HG03571 (cell line): ENCODE measurements at regions not wholly inside any gene's neighbourhood (a gene's known extent, or its start where the extent isn't known, plus 50 kb on each side); places are given as distances from the start of the nearest gene placed in this dataset.
"Not testable (repeated sequence)": the region's sequence is repeated elsewhere in the genome, so short reads cannot be mapped to it uniquely, and the experiment has no call there.

Experiments
- ATAC-seq: cut with Tn5 transposase; IDR thresholded peaks from one replicate; pipeline ENCODE4 v1.9.1; 2021; ENCODE audit not compliant: unreplicated experiment

DNA sequence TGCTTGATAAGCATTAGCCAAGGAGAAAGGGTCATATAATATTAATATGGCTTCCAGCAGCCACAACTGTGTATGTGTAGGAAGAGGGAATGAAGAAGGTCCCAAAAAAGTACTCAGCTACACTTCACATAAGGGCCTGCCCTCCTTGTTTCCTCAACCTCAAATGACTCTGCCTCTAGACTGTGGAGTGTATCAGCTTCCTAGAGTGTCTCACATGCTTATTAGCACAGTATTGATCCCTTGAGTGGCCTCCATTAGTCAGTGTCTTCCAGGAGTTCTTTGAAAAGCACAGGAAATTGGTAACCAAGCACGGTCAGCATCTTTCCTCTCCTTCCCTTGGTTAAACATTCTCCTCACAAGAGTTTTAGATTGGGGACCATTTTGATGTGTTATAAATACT is 190.4 kb upstream of the ATP10B start:
- ATAC-seq: no peak

DNA sequence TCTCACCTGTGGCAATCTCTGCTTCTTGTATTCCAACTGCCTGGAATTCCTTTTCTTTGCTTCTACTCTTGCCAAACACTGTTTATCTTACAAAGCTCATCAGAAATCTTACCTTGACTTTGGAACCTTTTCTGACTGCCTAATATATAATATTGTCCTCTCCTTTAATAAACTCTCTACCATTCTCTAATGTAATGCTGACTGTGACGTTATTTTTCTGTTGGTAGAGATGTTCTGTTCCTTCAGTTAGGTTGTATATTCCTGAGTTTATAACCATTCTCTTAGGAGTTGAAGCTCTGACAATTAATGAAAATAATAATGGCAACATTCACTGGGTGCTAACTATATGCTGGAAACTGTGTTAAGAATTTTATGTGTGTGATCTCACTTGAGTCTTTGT is 188.8 kb upstream of the ATP10B start:
- no peak for ATAC-seq

DNA sequence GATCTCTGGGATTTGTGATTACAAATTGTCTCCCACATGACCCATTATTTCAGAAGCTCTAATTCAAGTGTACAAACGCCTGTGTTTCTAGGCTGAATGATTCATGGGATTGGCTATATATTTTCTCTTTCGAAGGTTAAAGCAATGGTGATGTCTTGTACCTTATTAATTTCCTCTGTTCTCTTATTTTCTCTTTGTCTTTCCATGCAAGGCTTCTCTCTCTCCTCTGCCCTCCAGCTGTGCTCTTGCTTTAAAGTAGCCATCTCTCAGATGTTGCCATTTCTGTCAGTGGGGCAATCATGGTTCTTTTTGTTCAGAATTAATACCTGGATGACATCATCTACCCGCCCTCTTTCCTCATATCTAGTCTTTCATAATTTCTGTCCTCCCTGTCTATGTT is 184.3 kb upstream of the ATP10B start:
- no peak for ATAC-seq

DNA sequence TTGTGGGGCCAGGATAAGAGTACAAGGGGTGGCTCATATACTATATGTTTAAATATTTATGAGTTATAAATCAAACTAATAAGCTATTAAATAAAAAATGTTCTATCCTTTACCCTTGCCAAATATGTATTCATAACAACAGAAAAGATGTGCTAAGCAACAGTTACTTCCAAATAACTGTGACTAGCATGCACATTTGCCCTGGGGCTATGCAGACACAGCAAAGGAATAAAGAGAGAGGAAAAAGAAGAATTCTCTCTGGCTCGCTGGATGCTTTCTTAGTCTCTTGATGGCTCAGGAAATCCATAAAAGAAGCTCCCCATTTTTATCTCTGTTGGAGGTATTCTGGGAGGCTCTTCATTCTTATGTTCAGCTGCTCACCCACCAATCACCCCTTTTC is 182.4 kb upstream of the ATP10B start:
- ATAC-seq: no peak

DNA sequence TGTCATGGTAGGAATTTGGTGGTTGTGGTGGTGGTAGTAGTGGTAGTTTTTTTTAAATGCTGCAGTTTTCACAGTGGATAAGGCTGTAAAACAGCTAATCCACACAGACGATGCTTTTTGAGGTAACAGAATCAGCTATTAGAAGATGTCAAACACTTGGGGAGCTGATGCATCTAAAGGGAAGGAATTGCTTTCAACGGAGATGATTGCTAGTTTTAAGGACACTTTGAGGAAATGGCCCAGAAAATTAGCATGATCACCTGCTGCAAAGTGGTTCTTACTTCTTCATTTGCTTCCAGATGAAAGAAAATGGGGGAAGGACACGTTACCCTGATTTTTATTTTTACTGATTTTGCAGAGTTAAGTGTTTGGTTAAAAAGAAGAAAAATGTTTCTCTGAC is 178.2 kb upstream of the ATP10B start:
- no peak for ATAC-seq

DNA sequence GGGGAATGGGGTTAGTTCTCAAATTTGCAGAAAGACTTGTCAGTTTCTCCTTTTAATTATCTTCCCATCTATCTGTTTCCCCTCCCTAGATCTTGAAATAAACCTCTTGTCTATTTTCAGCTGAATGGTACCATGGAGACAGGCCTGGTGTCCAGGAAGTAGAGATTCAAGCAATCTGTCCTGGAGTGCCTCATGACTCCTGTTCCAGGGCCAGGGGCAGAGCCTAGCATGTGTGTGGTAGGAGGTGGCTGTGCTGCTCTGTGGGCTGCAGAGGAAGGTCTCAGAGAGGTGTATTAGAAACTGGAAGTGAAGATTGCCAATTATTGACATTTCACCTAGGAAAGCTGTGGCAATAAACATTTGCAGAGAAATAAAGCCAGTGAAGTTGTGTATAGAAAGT is 175.8 kb upstream of the ATP10B start:
- ATAC-seq: no peak

DNA sequence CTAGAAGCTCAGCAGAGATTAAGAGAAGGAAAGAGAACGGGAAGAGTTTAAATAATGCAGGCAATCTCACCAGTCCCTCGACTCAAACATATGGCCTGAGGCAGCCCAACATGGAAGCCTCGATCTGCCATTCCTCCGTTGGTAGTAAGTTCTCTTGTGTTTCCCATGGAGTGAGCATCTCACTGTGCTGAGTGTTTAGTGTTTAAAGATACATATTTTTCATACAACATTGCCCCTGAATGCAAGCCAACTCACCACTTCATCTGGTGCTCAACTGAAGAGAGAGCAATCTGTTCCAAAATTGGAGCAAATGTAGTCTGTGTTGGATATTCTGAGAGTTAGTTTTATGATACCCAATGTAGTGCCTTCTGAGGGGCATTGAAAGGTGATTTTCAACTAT is 171.5 kb upstream of the ATP10B start:
- ATAC-seq: no peak

DNA sequence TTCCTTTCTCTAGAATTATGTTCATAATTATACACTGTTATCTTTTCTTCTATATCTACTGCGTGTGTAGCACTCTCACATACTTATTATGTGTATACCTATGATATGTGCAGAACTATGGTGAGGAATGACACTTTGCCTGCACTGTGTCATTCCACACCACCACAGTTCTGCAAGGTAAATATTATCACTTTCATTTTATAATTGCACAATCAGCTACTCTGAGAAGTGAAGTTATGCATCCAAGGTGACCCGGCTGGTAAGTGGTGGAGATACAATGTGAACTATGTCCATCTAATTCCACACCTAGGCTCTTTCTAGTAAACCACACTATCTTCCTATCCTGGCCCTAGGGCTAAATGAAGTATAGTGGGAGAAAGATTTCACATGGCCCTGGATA is 170.1 kb upstream of the ATP10B start:
- ATAC-seq: no peak

DNA sequence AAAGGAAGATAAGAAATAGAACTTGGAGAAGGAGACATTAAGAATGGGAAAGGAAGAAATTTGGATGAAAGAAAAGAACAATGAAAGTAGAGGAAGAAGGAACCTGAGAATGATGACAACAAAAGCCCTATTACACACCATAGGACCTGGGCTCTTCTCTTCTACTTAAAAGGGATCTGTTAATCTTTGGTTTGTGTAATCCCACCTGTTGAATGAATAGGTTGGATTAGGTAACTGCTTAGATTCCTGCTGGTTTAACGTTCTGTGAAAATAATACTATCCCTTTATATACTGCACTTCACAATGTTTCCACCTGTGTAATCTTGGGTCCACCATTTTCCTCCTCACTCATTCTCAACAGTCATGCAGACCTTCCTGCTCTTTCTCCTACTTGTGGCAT is 157.8 kb upstream of the ATP10B start:
- ATAC-seq: no peak

DNA sequence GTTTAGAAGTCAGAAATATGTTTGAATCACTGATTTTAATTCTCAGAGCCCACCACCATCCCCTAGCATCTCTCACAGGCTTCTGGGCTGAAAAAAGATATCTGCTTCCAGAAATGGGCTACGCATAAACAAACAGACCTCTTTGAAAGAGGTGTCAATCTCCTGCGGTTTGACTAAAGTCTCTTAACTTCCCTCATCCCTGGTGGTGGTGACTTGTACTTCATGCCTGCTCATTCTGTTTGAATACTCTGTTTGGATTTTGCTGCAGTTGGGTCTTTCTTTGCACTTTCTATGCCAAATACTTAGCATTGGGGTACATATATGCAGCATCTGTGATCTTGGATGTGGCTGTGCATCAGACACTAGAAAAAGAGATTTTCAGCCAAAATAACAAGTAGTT is 157.2 kb upstream of the ATP10B start:
- ATAC-seq: no peak

DNA sequence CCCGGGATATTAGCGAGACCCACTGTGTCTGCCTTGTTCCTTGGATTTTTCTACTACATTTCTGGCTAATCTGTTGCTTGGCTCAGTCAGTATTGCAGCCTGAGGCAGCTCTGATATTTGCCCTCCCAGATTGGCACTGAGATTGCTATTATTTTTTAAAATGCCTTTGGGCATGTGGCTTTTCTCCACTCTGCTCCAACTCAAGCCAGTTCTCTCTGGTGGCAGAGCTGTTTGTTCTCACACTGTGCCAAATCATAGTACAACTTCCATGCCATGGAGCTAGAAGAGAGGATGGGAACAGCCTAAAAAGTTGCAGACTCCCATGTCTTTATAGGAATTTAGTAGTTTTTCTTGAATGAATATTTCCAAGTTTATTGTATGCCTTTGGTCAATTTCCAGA is 155.9 kb upstream of the ATP10B start:
- ATAC-seq: no peak

DNA sequence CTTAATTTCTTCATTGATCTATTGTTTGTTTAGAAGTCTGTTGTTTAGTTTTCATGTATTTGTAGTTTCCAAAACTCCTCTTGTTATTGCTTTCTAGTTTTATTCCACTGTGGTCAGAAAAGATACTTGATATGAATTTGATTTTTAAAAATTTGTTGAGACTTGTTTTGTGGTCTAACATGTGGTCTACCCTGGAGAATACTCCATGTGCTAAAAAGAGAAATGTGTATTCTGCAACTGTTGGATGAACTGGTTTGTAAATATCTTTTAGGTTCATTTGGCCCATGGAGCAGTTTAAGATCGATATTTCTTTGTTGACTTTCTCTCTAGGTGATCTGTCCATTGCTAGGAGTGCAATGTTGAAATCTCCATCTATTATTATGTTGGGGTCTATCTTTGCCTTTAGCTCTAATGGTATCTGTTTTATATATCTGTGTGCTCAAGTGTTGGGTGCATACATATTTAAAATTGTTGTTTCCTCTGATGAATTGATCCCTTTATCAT is 150.6 kb upstream of the ATP10B start:
- no peak for ATAC-seq

DNA sequence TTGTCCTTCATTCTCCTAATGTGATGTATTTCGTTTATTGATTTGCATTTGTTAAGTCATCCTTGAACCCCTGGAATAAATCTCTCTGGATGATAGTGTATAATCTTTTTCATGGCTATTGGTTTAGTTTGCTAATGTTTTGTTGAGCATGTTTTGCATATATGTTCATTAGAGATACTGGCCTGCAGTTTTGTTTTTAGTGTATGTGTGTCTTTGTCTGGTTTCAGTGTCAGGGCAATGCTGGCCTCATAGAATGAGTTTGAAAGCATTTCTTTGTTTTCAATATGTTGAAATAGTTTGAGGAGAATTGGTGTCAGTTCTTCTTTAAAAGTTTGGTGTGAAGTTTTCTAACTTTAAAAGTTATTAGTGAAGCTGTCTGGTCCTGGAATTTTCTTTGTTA is 149.6 kb upstream of the ATP10B start:
- ATAC-seq: peak; percentile 78

DNA sequence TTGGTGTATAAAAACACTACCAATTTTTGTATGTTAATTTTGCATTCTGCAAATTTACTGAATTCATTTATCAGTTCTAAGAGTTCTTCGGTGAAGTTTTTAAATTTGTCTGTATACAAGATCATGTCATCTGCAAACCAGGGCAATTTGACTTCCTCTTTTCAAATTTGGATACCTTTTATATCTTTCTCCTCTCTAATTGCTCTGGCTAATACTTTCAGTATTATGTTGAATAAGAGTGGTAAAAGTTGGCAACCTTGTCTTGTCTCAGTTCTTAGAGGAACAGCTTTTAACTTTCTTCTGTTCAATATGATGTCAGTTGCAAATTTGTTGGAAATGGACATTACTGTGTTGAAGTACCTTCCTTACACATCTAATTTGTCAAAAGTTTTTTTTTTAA is 149.1 kb upstream of the ATP10B start:
- ATAC-seq: not testable (repeated sequence)

DNA sequence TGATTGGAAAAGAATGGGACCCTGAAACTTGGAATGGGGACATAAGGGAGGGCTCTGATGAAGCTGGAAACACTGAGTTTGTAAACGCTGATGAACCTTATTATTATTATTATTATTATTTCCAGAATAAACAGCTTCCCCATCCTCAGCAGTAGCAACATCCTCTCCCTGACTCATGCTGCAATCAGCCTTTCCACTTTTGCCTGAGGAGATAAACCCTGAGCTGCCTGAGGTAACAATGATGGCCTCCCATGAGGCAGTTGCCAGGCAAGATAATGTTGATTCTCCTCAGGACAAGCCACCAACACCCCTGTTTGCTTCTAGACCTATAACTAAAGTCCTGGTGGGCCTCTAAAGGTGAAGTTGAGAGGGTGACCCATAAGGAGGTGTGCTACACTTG is 139.2 kb upstream of the ATP10B start:
- no peak for ATAC-seq

DNA sequence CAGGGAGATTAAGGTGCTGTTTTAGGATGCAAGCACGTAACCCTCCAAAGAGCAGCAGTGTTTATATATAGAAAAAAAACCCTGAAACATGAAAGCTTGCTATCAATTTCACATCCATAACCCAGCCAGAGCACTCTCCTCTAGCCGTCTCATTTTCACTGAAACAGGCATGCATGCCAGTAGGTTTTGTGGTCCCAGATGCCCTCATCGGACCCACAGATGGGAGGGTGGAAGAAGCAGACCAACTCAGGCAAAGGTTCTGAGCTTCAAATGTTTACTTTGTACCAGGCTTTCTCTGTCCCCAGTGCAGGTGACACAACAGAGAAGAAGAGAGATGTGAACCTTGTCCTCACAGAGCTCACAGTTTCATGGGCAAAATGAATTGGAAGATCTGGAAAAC is 127.4 kb upstream of the ATP10B start:
- ATAC-seq: no peak

DNA sequence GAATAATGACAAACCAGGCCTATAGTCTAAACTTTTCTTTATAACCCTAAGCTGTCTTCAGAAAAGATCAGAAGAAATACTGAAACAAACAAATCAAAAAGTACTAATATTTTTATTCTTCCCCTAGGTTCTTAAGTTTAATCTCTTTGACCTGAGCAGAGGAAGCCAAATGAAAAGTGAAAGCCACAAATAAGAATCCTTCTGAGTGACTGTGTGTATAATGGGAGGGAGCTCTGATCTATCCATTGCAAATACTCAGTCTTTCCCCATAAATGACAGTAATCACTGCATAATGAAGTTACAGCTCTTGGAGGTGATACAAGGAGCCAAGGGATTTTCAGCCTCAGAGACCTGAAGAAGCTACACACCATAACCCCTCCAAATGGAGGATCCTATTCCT is 126.9 kb upstream of the ATP10B start:
- ATAC-seq: no peak

DNA sequence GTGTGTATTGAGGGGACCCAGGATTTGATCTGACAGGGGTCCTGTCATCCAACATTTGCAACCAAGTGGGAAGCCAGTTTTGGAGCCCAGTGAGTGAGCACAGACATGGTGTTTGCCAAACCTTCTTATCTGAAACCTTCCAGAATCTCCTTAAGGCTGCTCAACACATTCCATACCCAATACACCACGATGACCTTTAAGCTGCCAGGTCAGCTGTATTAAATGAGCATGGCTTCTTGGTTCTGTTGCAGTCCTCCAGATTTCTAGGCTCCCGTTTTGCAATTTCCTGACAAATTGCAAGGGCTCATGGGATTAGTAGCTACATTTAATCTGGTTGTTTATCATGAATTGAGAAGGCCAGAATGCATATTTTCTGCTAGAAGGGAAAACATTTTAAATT is 124.2 kb upstream of the ATP10B start:
- ATAC-seq: no peak

DNA sequence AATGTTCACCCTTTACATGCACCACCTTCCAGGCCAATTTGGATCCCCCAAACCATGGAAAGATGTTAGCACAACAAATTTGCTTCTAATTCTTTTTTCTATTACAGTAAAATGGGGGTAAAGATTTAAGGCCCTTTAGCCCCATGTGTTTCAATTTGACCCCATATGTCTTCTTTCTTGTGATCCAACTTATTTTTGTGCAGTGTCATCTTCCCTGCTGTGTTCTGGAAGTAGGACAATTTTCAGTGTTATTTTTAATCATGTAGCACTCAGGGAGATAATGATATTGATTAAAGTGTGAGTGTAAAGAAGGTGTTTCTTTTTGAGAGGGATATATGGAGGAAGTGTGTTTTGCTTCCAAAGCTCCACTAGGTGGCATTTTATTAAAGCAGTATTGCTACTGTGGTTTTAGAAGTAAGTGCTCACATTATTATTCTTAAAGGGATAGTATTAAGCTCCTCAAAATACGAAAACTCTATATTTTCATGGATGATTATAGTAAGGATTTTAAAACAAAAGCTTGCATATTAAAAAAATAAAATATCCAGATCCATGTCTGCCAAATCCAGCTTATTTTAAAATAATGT is 118.7 kb upstream of the ATP10B start:
- ATAC-seq: no peak

DNA sequence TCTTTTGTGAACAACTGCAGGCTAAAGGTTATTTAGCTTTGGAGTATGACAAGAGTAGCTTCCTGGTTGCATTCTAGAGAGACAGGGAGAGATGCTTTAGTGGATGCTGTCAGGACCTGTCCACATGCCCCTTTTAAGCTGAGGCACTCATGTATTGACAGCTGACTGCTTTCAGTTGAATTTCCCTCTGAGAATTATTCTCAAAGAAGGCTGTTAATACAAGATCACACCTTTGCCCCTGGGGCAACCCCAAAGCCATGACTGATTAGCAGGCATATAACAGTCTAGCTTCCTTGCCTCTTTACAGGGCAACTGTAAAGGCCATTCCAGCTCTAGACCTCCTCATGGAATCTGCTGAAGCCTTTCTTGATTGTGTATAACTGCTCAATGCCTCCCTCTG is 117.6 kb upstream of the ATP10B start:
- no peak for ATAC-seq

DNA sequence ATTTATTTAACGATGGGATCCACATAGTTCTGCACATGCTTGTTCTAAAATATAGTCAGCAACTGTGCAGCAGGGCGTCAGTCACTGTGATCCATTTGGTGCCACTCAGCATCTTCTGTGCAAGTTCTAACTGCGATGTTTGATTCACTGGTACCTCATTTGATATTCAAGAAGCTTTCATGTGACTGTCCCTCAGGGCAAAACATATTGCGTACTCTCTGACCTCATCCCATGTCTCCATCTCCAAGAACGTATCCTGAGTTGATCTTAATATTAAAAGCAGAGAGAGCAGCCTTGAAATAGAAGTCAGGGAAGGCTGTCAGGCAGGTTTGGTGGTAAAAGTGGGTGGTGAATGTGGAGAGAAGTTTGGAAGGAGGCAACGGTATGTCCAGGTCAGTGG is 116.5 kb upstream of the ATP10B start:
- ATAC-seq: no peak

DNA sequence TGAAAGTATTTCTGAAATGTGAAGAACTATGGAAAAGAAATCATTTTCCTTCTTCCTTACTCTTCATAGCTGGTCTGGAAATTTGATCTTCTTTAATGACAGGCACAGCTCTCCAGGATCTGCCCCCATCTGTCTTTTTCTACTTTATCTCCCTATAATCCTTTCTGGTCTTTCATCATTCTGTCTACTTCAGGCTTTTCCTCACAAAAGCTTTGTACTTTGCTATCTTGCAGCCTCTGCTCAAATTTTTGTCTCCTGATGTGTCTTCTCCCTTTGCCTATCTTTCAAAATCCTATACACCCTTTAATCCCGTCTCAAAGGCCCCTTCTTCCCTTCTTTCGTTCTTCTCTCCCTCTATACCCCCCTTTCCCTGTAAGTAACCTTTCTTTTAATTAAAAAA is 114.9 kb upstream of the ATP10B start:
- ATAC-seq: no peak

DNA sequence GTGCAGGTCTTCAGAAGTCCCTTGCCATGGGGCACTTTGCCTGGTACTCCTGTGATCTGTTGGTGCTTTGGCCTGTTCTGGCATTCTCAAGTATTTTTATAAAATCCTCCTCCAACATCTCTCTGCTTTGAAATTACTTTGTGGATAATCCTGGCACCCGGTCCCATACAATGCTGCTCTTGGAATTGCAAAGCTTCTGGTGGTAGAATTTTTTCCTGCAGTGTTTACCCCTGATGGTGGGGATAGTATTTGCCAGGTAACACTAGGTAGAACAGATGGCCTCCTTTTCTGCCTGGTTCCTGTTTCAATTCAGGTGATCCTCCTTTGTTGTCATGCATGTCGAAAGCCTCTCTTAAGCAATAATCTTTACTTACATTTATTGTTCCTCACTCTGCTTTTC is 109.8 kb upstream of the ATP10B start:
- no peak for ATAC-seq

DNA sequence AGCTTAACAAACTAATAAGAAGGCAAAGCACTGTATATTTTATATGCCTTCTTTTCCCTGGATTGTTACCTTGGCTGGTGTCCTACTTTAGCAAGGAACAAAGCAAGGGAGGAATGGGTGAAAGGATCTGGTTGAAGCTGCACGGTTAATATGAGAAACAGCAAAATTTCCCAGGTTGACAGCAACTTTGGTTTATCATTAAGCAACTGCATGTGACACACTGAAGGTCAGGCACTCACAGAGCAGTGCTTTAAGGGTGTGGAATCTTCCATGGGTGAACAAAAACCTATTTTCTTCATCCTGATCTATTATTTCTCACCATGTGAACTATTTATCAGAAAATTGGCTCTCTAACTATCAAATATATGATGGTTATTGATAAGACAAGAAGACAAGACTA is 109.0 kb upstream of the ATP10B start:
- no peak for ATAC-seq
